Thymus (tissue), 11 donors: ENCODE measurements at regions not wholly inside any gene's neighbourhood (a gene's known extent, or its start where the extent isn't known, plus 50 kb on each side); places are given as distances from the start of the nearest gene placed in this dataset.
"Not testable (repeated sequence)": the region's sequence is repeated elsewhere in the genome, so short reads cannot be mapped to it uniquely, and the experiment has no call there.

Experiments used
- DNase-seq, 9 donors: peaks; one replicate each; pipeline ENCODE4 v3.0.0-alpha.2; 2013; ENCODE audit warnings: low spot score in 9 of 9, low read depth in 6 of 9, missing footprints in 1 of 9
- H3K27ac ChIP-seq, 2 donors: one replicate each; pipeline ENCODE4 v1.5.1; 2013; ENCODE audit warnings: control low read depth in 1 of 2, low read depth in 1 of 2, low read length in 1 of 2, mild to moderate bottlenecking in 1 of 2, moderate library complexity in 1 of 2
- H3K27me3 ChIP-seq, 2 donors: one replicate each; pipeline ENCODE4 v1.5.1; 2013; ENCODE audit warnings: low read length in 1 of 2; ENCODE audit not compliant: control insufficient read depth in 2 of 2, insufficient read depth in 1 of 2
- H3K36me3 ChIP-seq, 2 donors: one replicate each; pipeline ENCODE4 v1.5.1; 2013; ENCODE audit warnings: low read length in 1 of 2, mild to moderate bottlenecking in 1 of 2, moderate library complexity in 1 of 2; ENCODE audit not compliant: control insufficient read depth in 2 of 2, insufficient read depth in 2 of 2
- H3K4me1 ChIP-seq, 2 donors: one replicate each; pipeline ENCODE4 v1.5.1; 2013; ENCODE audit warnings: low read length in 2 of 2; ENCODE audit not compliant: control insufficient read depth in 2 of 2, insufficient read depth in 2 of 2
- H3K4me3 ChIP-seq, 2 donors: one replicate each; pipeline ENCODE4 v1.5.1; 2013; ENCODE audit warnings: low read length in 2 of 2, control low read depth in 1 of 2, mild to moderate bottlenecking in 1 of 2
- H3K9me3 ChIP-seq, 2 donors: one replicate each; pipeline ENCODE4 v1.5.1; 2013; ENCODE audit warnings: low read length in 1 of 2, mild to moderate bottlenecking in 1 of 2; ENCODE audit not compliant: control insufficient read depth in 2 of 2, insufficient read depth in 1 of 2
- WGBS: extraction: QIAGEN DNeasy Blood & Tissue Kit; methylation state at CpG from one replicate; pipeline ENCODE4 v1.1.7; 2013; 5-methylcytosine and 5-hydroxymethylcytosine counted together
- donor health status: healthy.

- WGBS, result 96% methylated on average over 4 of the region's 4 CpGs
- no peak for DNase-seq
- Histone ChIP-seq H3K4me1 (no peaks in the 10 kb centered on the region), H3K9me3 (no peaks in the 10 kb centered on the region), H3K4me3 (no peak overlapping the region), H3K36me3 (no peaks in the 10 kb centered on the region), H3K27ac (no peak overlapping the region), H3K27me3 (no peaks in the 10 kb centered on the region)
Measured at GRCh38 chr2:234802071-234802844, 149.6 kb upstream of the SH3BP4 start.

- no peak for DNase-seq
- WGBS, result 91% methylated on average over 15 of the region's 15 CpGs
- no peak overlapping the region for H3K27ac ChIP-seq
- no peaks in the 10 kb centered on the region for H3K27me3 ChIP-seq
- no peaks in the 10 kb centered on the region for H3K9me3 ChIP-seq
- H3K4me1 ChIP-seq, result no peaks in the 10 kb centered on the region
- H3K36me3 ChIP-seq, result no peaks in the 10 kb centered on the region
- no peak overlapping the region for H3K4me3 ChIP-seq
Measured at GRCh38 chr2:234797566-234798250, 154.1 kb upstream of the SH3BP4 start.

GRCh38 chr2:234796045-234796591 lies 155.7 kb upstream of the SH3BP4 start:
- Histone ChIP-seq H3K9me3 (no peaks in the 10 kb centered on the region), H3K36me3 (no peaks in the 10 kb centered on the region), H3K27me3 (no peaks in the 10 kb centered on the region), H3K4me1 (no peaks in the 10 kb centered on the region), H3K27ac (no peak overlapping the region), H3K4me3 (no peak overlapping the region)
- WGBS, result 96% methylated on average over 8 of the region's 8 CpGs
- no peak for DNase-seq

GRCh38 chr2:234795272-234795920 lies 156.4 kb upstream of the SH3BP4 start:
- H3K4me1 ChIP-seq, result no peaks in the 10 kb centered on the region
- no peak for DNase-seq
- no peak overlapping the region for H3K27ac ChIP-seq
- H3K36me3 ChIP-seq, result no peaks in the 10 kb centered on the region
- no peaks in the 10 kb centered on the region for H3K27me3 ChIP-seq
- H3K4me3 ChIP-seq, result no peak overlapping the region
- WGBS, result 68% methylated on average over 6 of the region's 6 CpGs
- H3K9me3 ChIP-seq, result no peaks in the 10 kb centered on the region

GRCh38 chr2:234794866-234795265 lies 157.0 kb upstream of the SH3BP4 start:
- Histone ChIP-seq H3K27ac (no peak overlapping the region), H3K4me3 (no peak overlapping the region), H3K4me1 (no peaks in the 10 kb centered on the region), H3K27me3 (no peaks in the 10 kb centered on the region), H3K9me3 (no peaks in the 10 kb centered on the region), H3K36me3 (no peaks in the 10 kb centered on the region)
- no peak for DNase-seq
- 97% methylated on average over 8 of the region's 8 CpGs for WGBS

GRCh38 chr2:234793212-234793785 lies 158.5 kb upstream of the SH3BP4 start:
- 97% methylated on average over 8 of the region's 8 CpGs for WGBS

GRCh38 chr2:234792621-234793022 lies 159.2 kb upstream of the SH3BP4 start:
- 96% methylated on average over 18 of the region's 18 CpGs for WGBS
- Histone ChIP-seq H3K4me1 (no peaks in the 10 kb centered on the region), H3K36me3 (no peaks in the 10 kb centered on the region), H3K27me3 (no peaks in the 10 kb centered on the region), H3K27ac (no peak overlapping the region), H3K4me3 (no peak overlapping the region), H3K9me3 (no peaks in the 10 kb centered on the region)
- DNase-seq, result no peak

More at GRCh38 chr2:234793212-234793785, 158.5 kb upstream of the SH3BP4 start:
- no peaks in the 10 kb centered on the region for H3K36me3 ChIP-seq
- H3K4me3 ChIP-seq, result no peak overlapping the region
- H3K9me3 ChIP-seq, result no peaks in the 10 kb centered on the region
- no peaks in the 10 kb centered on the region for H3K27me3 ChIP-seq
- DNase-seq, result no peak
- no peaks in the 10 kb centered on the region for H3K4me1 ChIP-seq
- no peak overlapping the region for H3K27ac ChIP-seq

GRCh38 chr2:234792096-234792495 lies 159.7 kb upstream of the SH3BP4 start:
- DNase-seq, H3K27me3 ChIP-seq: not testable (repeated sequence)
- 97% methylated on average over 8 of the region's 8 CpGs for WGBS

GRCh38 chr2:234790380-234790779 lies 161.4 kb upstream of the SH3BP4 start:
- Histone ChIP-seq H3K27ac (no peak overlapping the region), H3K4me3 (no peak overlapping the region), H3K27me3 (no peaks in the 10 kb centered on the region), H3K36me3 (no peaks in the 10 kb centered on the region), H3K9me3 (no peaks in the 10 kb centered on the region), H3K4me1 (no peaks in the 10 kb centered on the region)
- DNase-seq, result no peak
- 90% methylated on average over 10 of the region's 10 CpGs for WGBS

More at GRCh38 chr2:234792096-234792495, 159.7 kb upstream of the SH3BP4 start:
- H3K36me3 ChIP-seq, H3K4me1 ChIP-seq, H3K4me3 ChIP-seq, H3K27ac ChIP-seq, H3K9me3 ChIP-seq: not testable (repeated sequence)
